SK-N-SH treated with all-trans-retinoic acid at 6 μM for 48 hours (cell line): ENCODE measurements at regions not wholly inside any gene's neighbourhood (a gene's known extent, or its start where the extent isn't known, plus 50 kb on each side); places are given as distances from the start of the nearest gene placed in this dataset.

Experiments used
- ATAC-seq: fragments of 200-7000 bp; cut with Tn5 transposase; 3 replicates; pipeline ENCODE4 v1.9.1; 2020; ENCODE audit warnings: mild to moderate bottlenecking, moderate library complexity
- ARNTL ChIP-seq: fragments of 450-650 bp; formaldehyde crosslinking; IDR thresholded peaks from 2 replicates; pipeline ENCODE4 v1.5.0; 2020; ENCODE audit warnings: low read depth, mild to moderate bottlenecking, moderate library complexity, borderline replicate concordance
- BACH2 ChIP-seq: fragments of 250-450 bp; sonication (Bioruptor Pico); IDR thresholded peaks from 2 replicates; pipeline ENCODE4 v1.9.0; 2021; ENCODE audit warnings: mild to moderate bottlenecking, borderline replicate concordance
- CREB5 ChIP-seq: fragments of 250-450 bp; sonication (Bioruptor Pico); IDR thresholded peaks from 2 replicates; pipeline ENCODE4 v1.5.1; 2020; ENCODE audit warnings: low read depth, mild to moderate bottlenecking, moderate library complexity
- CSDC2 ChIP-seq: fragments of 250-450 bp; sonication (Bioruptor Pico); IDR thresholded peaks from 2 replicates; pipeline ENCODE4 v1.5.0; 2020; ENCODE audit warnings: mild to moderate bottlenecking, moderate library complexity
- CSRNP3 ChIP-seq: fragments of 250-450 bp; sonication (Bioruptor Pico); IDR thresholded peaks from 2 replicates; pipeline ENCODE4 v1.5.1; 2021; ENCODE audit warnings: mild to moderate bottlenecking, moderate library complexity
- ESRRG ChIP-seq: fragments of 250-450 bp; sonication (Bioruptor Pico); IDR thresholded peaks from 2 replicates; pipeline ENCODE4 v1.6.1; 2021; ENCODE audit warnings: mild to moderate bottlenecking
- GLIS3 ChIP-seq: fragments of 250-450 bp; sonication (Bioruptor Pico); IDR thresholded peaks from 2 replicates; pipeline ENCODE4 v1.5.0; 2020; ENCODE audit warnings: mild to moderate bottlenecking, moderate library complexity
- ISL1 ChIP-seq: fragments of 250-450 bp; sonication (Bioruptor Pico); IDR thresholded peaks from 2 replicates; pipeline ENCODE4 v2.1.2; 2022; ENCODE audit warnings: mild to moderate bottlenecking, moderate library complexity
- OSR1 ChIP-seq: fragments of 250-450 bp; sonication (Bioruptor Pico); IDR thresholded peaks from 2 replicates; pipeline ENCODE4 v1.8.0; 2022; ENCODE audit warnings: moderate library complexity, mild to moderate bottlenecking, inconsistent platforms
- PATZ1 ChIP-seq: fragments of 250-450 bp; sonication (Bioruptor Pico); IDR thresholded peaks from 2 replicates; pipeline ENCODE4 v1.8.0; 2020; ENCODE audit warnings: mild to moderate bottlenecking, moderate library complexity, borderline replicate concordance
- RARB ChIP-seq: fragments of 250-450 bp; sonication (Bioruptor Pico); IDR thresholded peaks from 2 replicates; pipeline ENCODE4 v1.8.0; 2021; ENCODE audit warnings: mild to moderate bottlenecking, moderate library complexity
- SNAI2 ChIP-seq: fragments of 250-450 bp; sonication (Bioruptor Pico); IDR thresholded peaks from 2 replicates; pipeline ENCODE4 v1.5.0; 2020; ENCODE audit warnings: mild to moderate bottlenecking, moderate library complexity
- TCF4 ChIP-seq: fragments of 250-450 bp; sonication (Bioruptor Pico); IDR thresholded peaks from 2 replicates; pipeline ENCODE4 v1.8.0; 2021; ENCODE audit warnings: mild to moderate bottlenecking, moderate library complexity, borderline replicate concordance
- TOX ChIP-seq: fragments of 250-450 bp; sonication (Bioruptor Pico); IDR thresholded peaks from 2 replicates; pipeline ENCODE4 v1.8.0; 2021; ENCODE audit warnings: mild to moderate bottlenecking, moderate library complexity, borderline replicate concordance
- TSHZ2 ChIP-seq: fragments of 250-450 bp; sonication (Bioruptor Pico); IDR thresholded peaks from 2 replicates; pipeline ENCODE4 v1.5.0; 2020; ENCODE audit warnings: mild to moderate bottlenecking, moderate library complexity
- ZC3H10 ChIP-seq: fragments of 250-450 bp; sonication (Bioruptor Pico); IDR thresholded peaks from 2 replicates; pipeline ENCODE4 v1.5.1; 2021; ENCODE audit warnings: mild to moderate bottlenecking, moderate library complexity
- ZFP3 ChIP-seq: fragments of 250-450 bp; sonication (Bioruptor Pico); IDR thresholded peaks from 2 replicates; pipeline ENCODE4 v1.5.0; 2020; ENCODE audit warnings: mild to moderate bottlenecking, moderate library complexity
- ZFP30 ChIP-seq: fragments of 450-650 bp; formaldehyde crosslinking; IDR thresholded peaks from 2 replicates; pipeline ENCODE4 v1.5.0; 2022; ENCODE audit warnings: mild to moderate bottlenecking, moderate library complexity
- ZNF565 ChIP-seq: fragments of 450-650 bp; formaldehyde crosslinking; conservative IDR thresholded peaks from 2 replicates; pipeline ENCODE4 v1.5.0; 2020; ENCODE audit warnings: low read depth, mild to moderate bottlenecking, moderate library complexity
- ZNF70 ChIP-seq: fragments of 450-650 bp; formaldehyde crosslinking; IDR thresholded peaks from 2 replicates; pipeline ENCODE4 v1.5.0; 2020; ENCODE audit warnings: mild to moderate bottlenecking, moderate library complexity
- ZNF8 ChIP-seq: fragments of 450-650 bp; formaldehyde crosslinking; IDR thresholded peaks from 2 replicates; pipeline ENCODE4 v1.5.0; 2020; ENCODE audit warnings: mild to moderate bottlenecking, moderate library complexity

GRCh38 chr6:67277312-67277711 is 1357.8 kb upstream of the ADGRB3 start:
- no peak for ATAC-seq
- TF ChIP-seq CREB5 = no peak
- TF ChIP-seq ESRRG = no peak
- no peak for TF ChIP-seq ZC3H10
- TF ChIP-seq CSRNP3 = no peak
- TF ChIP-seq BACH2 = no peak
- TF ChIP-seq OSR1 (CRISPR knock-in tag) = no peak
- no peak for TF ChIP-seq PATZ1 (CRISPR knock-in tag)

GRCh38 chr6:67265996-67266921 is 1368.8 kb upstream of the ADGRB3 start:
- no peak for ATAC-seq
- TF ChIP-seq ZNF70 (CRISPR knock-in tag) (no peak), ARNTL (CRISPR knock-in tag) (no peak), BACH2 (no peak), TOX (CRISPR knock-in tag) (no peak), ISL1 (CRISPR knock-in tag) (no peak), ZC3H10 (no peak)

- ATAC-seq = peak; percentile 34; the same call in 1 of the 3 replicates
- peak; percentile 90 for TF ChIP-seq TSHZ2 (CRISPR knock-in tag)
- peak; percentile 27; the same call in 1 of the 2 replicates for TF ChIP-seq ISL1 (CRISPR knock-in tag)
- peak; percentile 86 for TF ChIP-seq TCF4 (CRISPR knock-in tag)
- TF ChIP-seq SNAI2 (CRISPR knock-in tag) = 0 out of 2 replicates have a peak, but pooled peaks have one; percentile 19
- TF ChIP-seq RARB = no peak
- TF ChIP-seq ZNF565 (CRISPR knock-in tag) = no peak
- TF ChIP-seq GLIS3 (CRISPR knock-in tag) = peak; percentile 15; the same call in 1 of the 2 replicates
These were observed 1382.4 kb upstream of the ADGRB3 start for GRCh38 chr6:67252663-67253062.

GRCh38 chr6:67248077-67248476 is 1387.0 kb upstream of the ADGRB3 start:
- ATAC-seq = no peak
- TF ChIP-seq ZFP30 (CRISPR knock-in tag) (no peak), ZFP3 (CRISPR knock-in tag) (no peak), TSHZ2 (CRISPR knock-in tag) (no peak), ZNF70 (CRISPR knock-in tag) (no peak), CSRNP3 (no peak), GLIS3 (CRISPR knock-in tag) (no peak), RARB (no peak), OSR1 (CRISPR knock-in tag) (no peak), ARNTL (CRISPR knock-in tag) (no peak), SNAI2 (CRISPR knock-in tag) (no peak), BACH2 (no peak), CSDC2 (CRISPR knock-in tag) (no peak), ZNF8 (CRISPR knock-in tag) (no peak), ISL1 (CRISPR knock-in tag) (no peak), TCF4 (CRISPR knock-in tag) (no peak), CREB5 (no peak), ESRRG (no peak)
